ENCODE measurements at regions not wholly inside any gene's neighbourhood (a gene's known extent, or its start where the extent isn't known, plus 50 kb on each side); places are given as distances from the start of the nearest gene placed in this dataset.

GRCh38 chr13:111971891-111972780 lies 94.8 kb upstream of the SOX1 start:
- DNase-seq = peak; percentile 28 to 67 (median 62)

- DNase-seq = peak in 1 of 3 experiments; percentile 40
Measured at GRCh38 chr13:111973186-111973585, 93.8 kb upstream of the SOX1 start.

- peak in 1 of 3 experiments; percentile 40 for DNase-seq
Measured at GRCh38 chr13:111973605-111974340, 93.2 kb upstream of the SOX1 start.

GRCh38 chr13:111974341-111974640 lies 92.7 kb upstream of the SOX1 start:
- no peak for DNase-seq

- no peak for DNase-seq
Measured at GRCh38 chr13:111975539-111976473, 91.1 kb upstream of the SOX1 start.

- peak in 2 of 3 experiments; percentile 61 to 78 for DNase-seq
Measured at GRCh38 chr13:111976474-111977178, 90.3 kb upstream of the SOX1 start.

- no peak for DNase-seq
Measured at GRCh38 chr13:111977179-111977506, 89.8 kb upstream of the SOX1 start.

GRCh38 chr13:111978546-111978945 lies 88.4 kb upstream of the SOX1 start:
- DNase-seq = no peak

- DNase-seq = no peak
Measured at GRCh38 chr13:111980146-111980929, 86.6 kb upstream of the SOX1 start.

- no peak for DNase-seq
Measured at GRCh38 chr13:111981006-111981405, 85.9 kb upstream of the SOX1 start.

GRCh38 chr13:111981446-111982165 lies 85.3 kb upstream of the SOX1 start:
- DNase-seq = no peak

- DNase-seq = no peak
Measured at GRCh38 chr13:111984349-111984748, 82.6 kb upstream of the SOX1 start.

DNA sequence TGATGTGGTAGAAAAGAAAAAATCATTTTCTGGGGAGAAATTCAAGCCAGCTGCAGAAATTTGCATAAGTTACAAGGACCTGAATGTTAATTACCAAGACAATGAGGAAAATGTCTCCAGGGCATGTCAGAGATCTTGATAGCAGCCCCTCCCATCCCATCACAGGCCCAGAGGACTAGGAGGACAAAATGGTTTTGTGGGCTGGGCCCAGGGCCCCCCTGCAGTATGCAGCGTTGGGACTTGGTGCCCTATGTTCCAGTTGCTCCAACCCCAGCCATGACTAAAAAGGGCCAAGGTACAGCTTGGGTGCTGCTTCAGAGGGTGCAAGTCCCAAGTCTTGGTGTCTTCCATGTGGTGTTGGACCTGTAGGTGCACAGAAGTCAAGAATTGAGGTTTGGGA lies 76.6 kb upstream of the SOX1 start:
- DNase-seq = no peak

- no peak for DNase-seq
Measured at GRCh38 chr13:111992911-111993310, 74.0 kb upstream of the SOX1 start.

DNA sequence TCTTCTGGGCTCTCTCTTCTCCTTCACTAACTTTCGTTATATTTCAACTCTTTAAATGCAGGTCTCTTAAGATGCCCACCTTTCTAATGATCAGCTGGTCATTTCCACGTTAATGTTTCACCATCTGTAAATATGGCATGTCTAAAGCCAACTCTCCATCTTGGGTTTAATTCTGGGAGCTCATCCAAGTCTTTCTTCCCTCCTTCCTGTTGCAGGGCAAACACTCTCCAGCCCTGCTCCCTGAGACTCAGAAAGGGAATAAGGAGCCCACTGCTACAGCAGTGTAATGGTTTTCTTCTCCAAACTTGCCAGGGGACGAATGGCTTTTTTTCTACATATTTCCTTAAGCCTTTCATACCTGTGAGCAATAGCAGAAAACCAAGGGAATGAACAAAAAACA lies 73.3 kb upstream of the SOX1 start:
- DNase-seq = no peak

- no peak for DNase-seq
Measured at GRCh38 chr13:111994578-111994977, 72.4 kb upstream of the SOX1 start.

- no peak for DNase-seq
Measured at GRCh38 chr13:111999352-111999751, 67.6 kb upstream of the SOX1 start.

- DNase-seq = no peak
Measured at GRCh38 chr13:112000888-112001287, 66.1 kb upstream of the SOX1 start.

- peak in 1 of 3 experiments; percentile 10 for DNase-seq
Measured at GRCh38 chr13:112001571-112001970, 65.4 kb upstream of the SOX1 start.

GRCh38 chr13:112003396-112003795 lies 63.6 kb upstream of the SOX1 start:
- no peak for DNase-seq

DNA sequence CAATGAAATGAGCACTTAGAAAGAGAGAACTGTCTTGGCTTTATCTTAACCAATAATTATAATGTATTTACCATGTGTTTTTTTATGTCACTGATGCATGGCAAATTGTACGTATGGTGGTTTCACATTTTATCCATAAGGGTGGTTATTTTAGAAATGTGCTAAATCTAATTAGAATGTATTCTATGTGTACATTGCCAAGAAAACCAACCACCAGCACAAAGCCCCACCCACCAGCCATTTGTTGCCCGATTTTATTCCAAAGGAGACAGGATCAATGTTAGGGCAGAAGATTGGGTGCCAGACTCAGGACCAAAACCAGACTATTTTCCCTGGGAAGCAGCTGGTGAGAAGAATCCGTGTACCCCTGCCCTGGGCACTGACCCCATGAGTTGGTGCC lies 63.0 kb upstream of the SOX1 start:
- DNase-seq = peak in 2 of 3 experiments; percentile 41 to 72

Data from NCI-H1417 (cell line).